ENCODE measurements at regions not wholly inside any gene's neighbourhood (a gene's known extent, or its start where the extent isn't known, plus 50 kb on each side); places are given as distances from the start of the nearest gene placed in this dataset.
"Not testable (repeated sequence)": the region's sequence is repeated elsewhere in the genome, so short reads cannot be mapped to it uniquely, and the experiment has no call there.

- DNase-seq (no peak), ATAC-seq (replicated peaks) (no peak)
- peaks cover 2 to 9% of the 10 kb centered on the region in 2 donors for H3K4me1 Mint-ChIP-seq (ENCODE audit: low read depth in 2 of 2)
- H3K9me3 Mint-ChIP-seq = peaks cover 8 to 16% of the 10 kb centered on the region in 2 donors
- H3K36me3 Mint-ChIP-seq (ENCODE audit: insufficient read depth) = no peaks in the 10 kb centered on the region
- H3K4me3 Mint-ChIP-seq = no peak overlapping the region
- H3K27ac Mint-ChIP-seq = no peak overlapping the region
- H3K27me3 Mint-ChIP-seq = no peaks in the 10 kb centered on the region
Measured at GRCh38 chr2:10193851-10194820, 71.6 kb downstream of the RRM2 start.

- Mint-ChIP-seq H3K4me1 (ENCODE audit: low read depth in 2 of 2) (peaks cover under 1 to 7% of the 10 kb centered on the region in 2 donors), H3K4me3 (no peak overlapping the region), H3K27ac (no peak overlapping the region), H3K36me3 (ENCODE audit: insufficient read depth) (no peaks in the 10 kb centered on the region), H3K27me3 (no peaks in the 10 kb centered on the region), H3K9me3 (peaks cover under 1 to 4% of the 10 kb centered on the region in 2 donors)
- DNase-seq = no peak
- no peak for ATAC-seq (replicated peaks)
Measured at GRCh38 chr2:10195278-10196109, 73.0 kb downstream of the RRM2 start.

- no peak for DNase-seq
- no peak overlapping the region for H3K4me3 Mint-ChIP-seq
- no peaks in the 10 kb centered on the region for H3K9me3 Mint-ChIP-seq
- no peaks in the 10 kb centered on the region for H3K27me3 Mint-ChIP-seq
- no peaks in the 10 kb centered on the region for H3K4me1 Mint-ChIP-seq (ENCODE audit: low read depth in 2 of 2)
- no peak for ATAC-seq (replicated peaks)
- no peak overlapping the region for H3K27ac Mint-ChIP-seq
- no peaks in the 10 kb centered on the region for H3K36me3 Mint-ChIP-seq (ENCODE audit: insufficient read depth)
Measured at GRCh38 chr2:10196110-10196892, 73.8 kb downstream of the RRM2 start.

GRCh38 chr2:10196948-10197696, 74.6 kb downstream of the RRM2 start:
- ATAC-seq (replicated peaks) (no peak), DNase-seq (no peak)

GRCh38 chr2:10197697-10198076, 75.1 kb downstream of the RRM2 start:
- Mint-ChIP-seq H3K27ac (no peak overlapping the region), H3K4me3 (no peak overlapping the region), H3K9me3 (no peaks in the 10 kb centered on the region), H3K4me1 (ENCODE audit: low read depth in 2 of 2) (no peaks in the 10 kb centered on the region), H3K36me3 (ENCODE audit: insufficient read depth) (no peaks in the 10 kb centered on the region), H3K27me3 (no peaks in the 10 kb centered on the region)
- ATAC-seq (replicated peaks) (no peak), DNase-seq (no peak)

More at GRCh38 chr2:10196948-10197696, 74.6 kb downstream of the RRM2 start:
- H3K4me3 Mint-ChIP-seq = no peak overlapping the region
- no peaks in the 10 kb centered on the region for H3K27me3 Mint-ChIP-seq
- H3K9me3 Mint-ChIP-seq = no peaks in the 10 kb centered on the region
- no peaks in the 10 kb centered on the region for H3K36me3 Mint-ChIP-seq (ENCODE audit: insufficient read depth)
- H3K27ac Mint-ChIP-seq = no peak overlapping the region
- no peaks in the 10 kb centered on the region for H3K4me1 Mint-ChIP-seq (ENCODE audit: low read depth in 2 of 2)

- not testable (repeated sequence) for H3K27me3 Mint-ChIP-seq; H3K4me1 Mint-ChIP-seq (ENCODE audit: low read depth in 2 of 2); H3K36me3 Mint-ChIP-seq (ENCODE audit: insufficient read depth); ATAC-seq (replicated peaks); H3K4me3 Mint-ChIP-seq; DNase-seq; H3K9me3 Mint-ChIP-seq
- peak overlapping the region in 1 of 2 donors; percentile 82 for H3K27ac Mint-ChIP-seq
Measured at GRCh38 chr2:10198482-10198881, 75.9 kb downstream of the RRM2 start.

GRCh38 chr2:10201201-10201600, 78.7 kb downstream of the RRM2 start:
- ATAC-seq (replicated peaks) (no peak), DNase-seq (no peak)
- Mint-ChIP-seq H3K4me1 (ENCODE audit: low read depth in 2 of 2) (no peaks in the 10 kb centered on the region), H3K27me3 (no peaks in the 10 kb centered on the region), H3K36me3 (ENCODE audit: insufficient read depth) (no peaks in the 10 kb centered on the region), H3K9me3 (no peaks in the 10 kb centered on the region), H3K27ac (no peak overlapping the region), H3K4me3 (no peak overlapping the region)

- no peak overlapping the region for H3K4me3 Mint-ChIP-seq
- ATAC-seq (replicated peaks) = no peak
- H3K4me1 Mint-ChIP-seq (ENCODE audit: low read depth in 2 of 2) = no peaks in the 10 kb centered on the region
- no peaks in the 10 kb centered on the region for H3K36me3 Mint-ChIP-seq (ENCODE audit: insufficient read depth)
- no peaks in the 10 kb centered on the region for H3K9me3 Mint-ChIP-seq
- no peaks in the 10 kb centered on the region for H3K27me3 Mint-ChIP-seq
- DNase-seq = no peak
- H3K27ac Mint-ChIP-seq = no peak overlapping the region
Measured at GRCh38 chr2:10202131-10202665, 79.7 kb downstream of the RRM2 start.

- Mint-ChIP-seq H3K27ac (peak overlapping the region in 1 of 2 donors; percentile 52), H3K9me3 (no peaks in the 10 kb centered on the region), H3K4me3 (no peak overlapping the region), H3K4me1 (ENCODE audit: low read depth in 2 of 2) (no peaks in the 10 kb centered on the region), H3K36me3 (ENCODE audit: insufficient read depth) (no peaks in the 10 kb centered on the region), H3K27me3 (no peaks in the 10 kb centered on the region)
- ATAC-seq (replicated peaks) (no peak), DNase-seq (no peak)
Measured at GRCh38 chr2:10204326-10205161, 82.0 kb downstream of the RRM2 start.

GRCh38 chr2:10205162-10205475, 82.6 kb downstream of the RRM2 start:
- no peak for ATAC-seq (replicated peaks)
- no peaks in the 10 kb centered on the region for H3K9me3 Mint-ChIP-seq
- no peak for DNase-seq
- H3K36me3 Mint-ChIP-seq (ENCODE audit: insufficient read depth) = no peaks in the 10 kb centered on the region
- H3K4me1 Mint-ChIP-seq (ENCODE audit: low read depth in 2 of 2) = no peaks in the 10 kb centered on the region
- peak overlapping the region in 1 of 2 donors; percentile 52 for H3K27ac Mint-ChIP-seq
- H3K4me3 Mint-ChIP-seq = no peak overlapping the region
- no peaks in the 10 kb centered on the region for H3K27me3 Mint-ChIP-seq

- H3K27me3 Mint-ChIP-seq = no peaks in the 10 kb centered on the region
- no peak overlapping the region for H3K4me3 Mint-ChIP-seq
- no peaks in the 10 kb centered on the region for H3K9me3 Mint-ChIP-seq
- no peaks in the 10 kb centered on the region for H3K36me3 Mint-ChIP-seq (ENCODE audit: insufficient read depth)
- H3K27ac Mint-ChIP-seq = no peak overlapping the region
- ATAC-seq (replicated peaks) (no peak), DNase-seq (no peak)
- no peaks in the 10 kb centered on the region for H3K4me1 Mint-ChIP-seq (ENCODE audit: low read depth in 2 of 2)
Measured at GRCh38 chr2:10208736-10209135, 86.2 kb downstream of the RRM2 start.

GRCh38 chr2:10209406-10209935, 86.9 kb downstream of the RRM2 start:
- no peak for DNase-seq
- Mint-ChIP-seq H3K9me3 (no peaks in the 10 kb centered on the region), H3K27me3 (no peaks in the 10 kb centered on the region), H3K4me1 (ENCODE audit: low read depth in 2 of 2) (peaks cover 0 to 1% of the 10 kb centered on the region in 2 donors), H3K36me3 (ENCODE audit: insufficient read depth) (no peaks in the 10 kb centered on the region), H3K4me3 (no peak overlapping the region), H3K27ac (no peak overlapping the region)
- ATAC-seq (replicated peaks) = no peak
